ENCODE measurements at regions not wholly inside any gene's neighbourhood (a gene's known extent, or its start where the extent isn't known, plus 50 kb on each side); places are given as distances from the start of the nearest gene placed in this dataset.

DNA sequence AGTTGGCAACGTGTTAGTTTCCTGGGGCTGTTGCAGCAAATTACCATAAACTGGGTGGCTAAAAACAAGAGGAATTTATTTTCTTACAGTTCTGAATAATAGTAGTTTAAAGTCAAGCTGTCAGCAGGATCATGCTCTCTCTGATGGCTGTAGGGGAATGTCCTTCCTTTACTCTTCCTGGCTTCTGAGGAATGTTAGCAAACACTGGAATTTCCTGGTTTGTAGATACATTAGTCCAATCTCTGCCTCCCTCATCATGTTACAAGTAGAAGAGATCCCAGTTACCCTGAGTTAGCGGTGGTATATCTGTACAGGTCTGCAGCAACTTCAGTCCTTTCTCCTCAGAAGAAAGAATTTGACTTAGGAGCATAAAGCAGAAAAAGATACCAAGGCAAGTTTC lies 2249.1 kb downstream of the NCAM2 start:
- DNase-seq = no peak

DNA sequence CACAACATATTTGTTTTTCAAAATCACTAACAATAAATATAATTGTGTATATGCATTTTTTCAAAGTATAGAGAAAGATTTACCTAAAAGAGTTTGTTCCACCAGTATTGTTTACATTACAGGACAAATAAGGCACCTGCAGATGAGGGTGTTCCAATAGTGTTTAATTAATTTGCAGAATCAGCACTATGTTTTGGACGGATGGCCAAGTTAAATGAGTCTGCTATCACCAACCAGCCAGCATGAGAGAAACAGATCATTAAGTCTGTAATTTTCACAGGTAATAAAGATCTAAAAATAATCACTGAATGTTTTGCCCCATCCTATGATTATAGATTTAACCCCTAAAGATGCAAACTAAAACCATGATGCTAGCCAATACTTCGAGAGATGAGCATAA lies 2247.0 kb downstream of the NCAM2 start:
- DNase-seq = no peak

DNA sequence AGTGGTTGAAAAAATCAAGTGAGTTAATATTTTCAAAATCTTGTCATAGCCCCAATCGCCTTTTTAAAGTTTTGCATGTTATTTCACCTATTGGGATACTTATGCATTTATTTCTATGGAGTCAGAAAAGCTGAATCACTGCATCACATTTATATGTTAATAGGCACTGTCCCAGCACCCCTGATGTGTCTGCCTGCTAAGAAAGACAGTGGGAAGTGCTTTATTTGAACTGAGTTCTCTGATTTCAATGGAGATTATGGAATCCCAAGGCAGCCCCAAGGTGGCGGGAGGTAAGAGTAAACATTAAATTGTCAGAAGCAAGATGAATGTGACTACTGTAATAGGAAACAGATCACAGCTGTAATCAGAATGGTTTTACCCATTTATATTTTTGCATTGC lies 2225.7 kb downstream of the NCAM2 start:
- DNase-seq = no peak

DNA sequence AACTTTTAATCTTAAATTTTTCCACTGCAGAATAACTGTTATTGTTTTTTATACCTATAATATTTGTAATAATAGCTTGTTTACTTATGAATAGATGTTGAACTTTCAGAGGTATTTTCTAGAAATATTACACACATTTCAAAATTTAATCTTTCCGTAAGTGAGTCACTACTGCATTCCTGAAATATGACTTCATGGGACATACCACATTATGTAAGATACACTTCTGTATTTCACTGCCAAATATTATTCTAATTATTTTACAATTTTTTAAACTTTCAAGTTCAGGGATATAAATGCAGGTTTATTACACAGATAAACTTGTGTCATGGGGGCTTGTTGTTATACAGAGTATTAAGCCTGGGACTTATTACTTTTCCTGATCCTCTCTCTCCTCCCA lies 2220.5 kb downstream of the NCAM2 start:
- no peak for DNase-seq

DNA sequence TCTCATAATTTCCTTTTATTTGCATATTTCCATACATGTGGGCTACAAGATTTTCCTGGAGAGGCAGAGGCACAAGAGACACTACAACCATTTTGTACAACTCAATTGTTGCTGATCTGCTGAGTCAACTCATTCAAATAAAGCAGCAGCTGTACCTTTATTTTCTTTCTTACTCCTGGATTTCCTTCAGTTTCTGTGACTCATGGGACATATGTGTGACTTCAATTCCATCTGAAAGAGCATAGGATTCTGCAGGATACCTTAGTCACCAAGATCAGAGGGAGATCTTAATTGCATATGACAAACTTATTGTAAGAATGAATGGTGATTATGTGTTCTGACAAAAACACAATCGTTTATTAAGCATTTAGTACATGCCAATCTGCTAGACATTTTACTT lies 2219.4 kb downstream of the NCAM2 start:
- no peak for DNase-seq

DNA sequence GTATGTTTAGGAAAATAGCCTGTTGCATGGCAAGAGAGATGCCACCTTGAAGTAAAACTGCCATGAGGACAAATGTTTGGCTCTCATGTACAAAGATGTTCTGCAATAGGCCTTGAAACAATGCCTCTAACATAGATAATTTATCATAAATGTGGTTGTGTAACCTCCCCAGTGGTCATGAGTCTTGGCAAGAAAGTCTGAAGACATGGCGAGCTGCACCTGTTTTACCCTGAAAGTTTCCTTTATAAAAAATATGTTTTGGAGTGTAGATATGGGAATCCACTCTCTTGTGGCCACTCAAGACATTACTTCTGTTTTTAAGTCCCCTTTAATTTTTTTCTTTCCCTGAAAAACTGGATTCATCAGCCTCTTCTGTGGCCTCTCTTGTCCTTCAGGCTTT lies 2217.1 kb downstream of the NCAM2 start:
- no peak for DNase-seq

Data from CD4-positive, alpha-beta T cell treated with Interleukin-4 for 1 hour (primary cell).